Stimulated activated CD8-positive, alpha-beta memory T cell treated with anti-CD3 and anti-CD28 coated beads, Interleukin-2, amount 100 ng/mL, for 48 hours (primary cell): ENCODE measurements at regions not wholly inside any gene's neighbourhood (a gene's known extent, or its start where the extent isn't known, plus 50 kb on each side); places are given as distances from the start of the nearest gene placed in this dataset.

Experiments used
- DNase-seq, 2 donors: peaks; one replicate each; pipeline ENCODE4 v3.0.0-alpha.2; 2020; ENCODE audit warnings: low read depth in 2 of 2

GRCh38 chr7:108973075-108973474, 403.4 kb downstream of the DNAJB9 start:
- no peak for DNase-seq

- DNase-seq: no peak
These were observed 405.0 kb downstream of the DNAJB9 start for GRCh38 chr7:108974641-108975040.

- DNase-seq: no peak
These were observed 415.4 kb downstream of the DNAJB9 start for GRCh38 chr7:108985037-108985436.

GRCh38 chr7:108989319-108989718, 419.6 kb downstream of the DNAJB9 start:
- no peak for DNase-seq

GRCh38 chr7:108997480-108997879, 427.8 kb downstream of the DNAJB9 start:
- no peak for DNase-seq

- DNase-seq: no peak
These were observed 434.1 kb downstream of the DNAJB9 start for GRCh38 chr7:109003742-109004141.

- no peak for DNase-seq
These were observed 440.0 kb downstream of the DNAJB9 start for GRCh38 chr7:109009636-109010035.

- DNase-seq: no peak
These were observed 450.6 kb downstream of the DNAJB9 start for GRCh38 chr7:109020251-109020650.

GRCh38 chr7:109021390-109021789, 451.7 kb downstream of the DNAJB9 start:
- DNase-seq: no peak

- no peak for DNase-seq
These were observed 460.2 kb downstream of the DNAJB9 start for GRCh38 chr7:109029866-109030265.

- DNase-seq: no peak
These were observed 475.0 kb downstream of the DNAJB9 start for GRCh38 chr7:109044691-109045090.

GRCh38 chr7:109049366-109049765, 479.7 kb downstream of the DNAJB9 start:
- no peak for DNase-seq

- no peak for DNase-seq
These were observed 489.4 kb downstream of the DNAJB9 start for GRCh38 chr7:109059089-109059488.

GRCh38 chr7:109062798-109063197, 493.1 kb downstream of the DNAJB9 start:
- DNase-seq: no peak

GRCh38 chr7:109073543-109073942, 503.9 kb downstream of the DNAJB9 start:
- no peak for DNase-seq

- DNase-seq: no peak
These were observed 506.8 kb downstream of the DNAJB9 start for GRCh38 chr7:109076396-109076972.

GRCh38 chr7:109091042-109091441, 521.4 kb downstream of the DNAJB9 start:
- DNase-seq: no peak

- no peak for DNase-seq
These were observed 522.6 kb downstream of the DNAJB9 start for GRCh38 chr7:109092268-109092667.

GRCh38 chr7:109101332-109101731, 531.7 kb downstream of the DNAJB9 start:
- DNase-seq: no peak

- no peak for DNase-seq
These were observed 539.9 kb downstream of the DNAJB9 start for GRCh38 chr7:109109558-109109957.

GRCh38 chr7:109111086-109111485, 541.4 kb downstream of the DNAJB9 start:
- DNase-seq: no peak

GRCh38 chr7:109121599-109122300, 552.1 kb downstream of the DNAJB9 start:
- no peak for DNase-seq

- no peak for DNase-seq
These were observed 555.3 kb downstream of the DNAJB9 start for GRCh38 chr7:109125001-109125400.
